ENCODE measurements at regions not wholly inside any gene's neighbourhood (a gene's known extent, or its start where the extent isn't known, plus 50 kb on each side); places are given as distances from the start of the nearest gene placed in this dataset.
A peak's percentile ranks its signal among the peaks of the same experiment; 100 is the strongest.
"Not testable (repeated sequence)": the region's sequence is repeated elsewhere in the genome, so short reads cannot be mapped to it uniquely, and the experiment has no call there.

GRCh38 chr7:138309186-138309585 is 150.9 kb upstream of the TRIM24 start:
- no peak for DNase-seq (ENCODE audit: low spot score)
- no peak for FAIRE-seq

- DNase-seq (ENCODE audit: low spot score), result no peak
- FAIRE-seq, result no peak
These were observed 146.3 kb upstream of the TRIM24 start for GRCh38 chr7:138313829-138314178.

- DNase-seq (ENCODE audit: low spot score) (no peak), FAIRE-seq (no peak)
These were observed 143.5 kb upstream of the TRIM24 start for GRCh38 chr7:138316421-138317043.

- FAIRE-seq (no peak), DNase-seq (ENCODE audit: low spot score) (no peak)
These were observed 142.9 kb upstream of the TRIM24 start for GRCh38 chr7:138317044-138317596.

- no peak for FAIRE-seq
- DNase-seq (ENCODE audit: low spot score), result no peak
These were observed 135.1 kb upstream of the TRIM24 start for GRCh38 chr7:138324941-138325340.

GRCh38 chr7:138325434-138325833 is 134.6 kb upstream of the TRIM24 start:
- FAIRE-seq (no peak), DNase-seq (ENCODE audit: low spot score) (no peak)

GRCh38 chr7:138328215-138328614 is 131.8 kb upstream of the TRIM24 start:
- FAIRE-seq (no peak), DNase-seq (ENCODE audit: low spot score) (peak; percentile 44)

- DNase-seq (ENCODE audit: low spot score); FAIRE-seq: not testable (repeated sequence)
These were observed 127.2 kb upstream of the TRIM24 start for GRCh38 chr7:138332850-138333249.

GRCh38 chr7:138338361-138338760 is 121.7 kb upstream of the TRIM24 start:
- DNase-seq (ENCODE audit: low spot score) (peak; percentile 11), FAIRE-seq (no peak)

GRCh38 chr7:138339229-138339628 is 120.8 kb upstream of the TRIM24 start:
- not testable (repeated sequence) for DNase-seq (ENCODE audit: low spot score); FAIRE-seq

- DNase-seq (ENCODE audit: low spot score) (no peak), FAIRE-seq (no peak)
These were observed 117.1 kb upstream of the TRIM24 start for GRCh38 chr7:138342990-138343389.

GRCh38 chr7:138345567-138345966 is 114.5 kb upstream of the TRIM24 start:
- no peak for FAIRE-seq
- no peak for DNase-seq (ENCODE audit: low spot score)

- no peak for DNase-seq (ENCODE audit: low spot score)
- no peak for FAIRE-seq
These were observed 113.1 kb upstream of the TRIM24 start for GRCh38 chr7:138346975-138347374.

GRCh38 chr7:138349841-138350700 is 110.0 kb upstream of the TRIM24 start:
- DNase-seq (ENCODE audit: low spot score) (no peak), FAIRE-seq (no peak)

- FAIRE-seq (no peak), DNase-seq (ENCODE audit: low spot score) (no peak)
These were observed 109.2 kb upstream of the TRIM24 start for GRCh38 chr7:138350701-138351357.

- FAIRE-seq (no peak), DNase-seq (ENCODE audit: low spot score) (peak; percentile 6)
These were observed 107.2 kb upstream of the TRIM24 start for GRCh38 chr7:138352570-138353461.

- DNase-seq (ENCODE audit: low spot score) (no peak), FAIRE-seq (no peak)
These were observed 106.0 kb upstream of the TRIM24 start for GRCh38 chr7:138354066-138354465.

GRCh38 chr7:138355254-138355653 is 104.8 kb upstream of the TRIM24 start:
- DNase-seq (ENCODE audit: low spot score) (no peak), FAIRE-seq (no peak)

GRCh38 chr7:138358850-138359341 is 101.2 kb upstream of the TRIM24 start:
- DNase-seq (ENCODE audit: low spot score) (no peak), FAIRE-seq (no peak)

GRCh38 chr7:138359870-138360559 is 100.0 kb upstream of the TRIM24 start:
- FAIRE-seq (no peak), DNase-seq (ENCODE audit: low spot score) (no peak)
